HG02943 (cell line): ENCODE measurements at regions not wholly inside any gene's neighbourhood (a gene's known extent, or its start where the extent isn't known, plus 50 kb on each side); places are given as distances from the start of the nearest gene placed in this dataset.

Source experiments
- ATAC-seq: cut with Tn5 transposase; IDR thresholded peaks from one replicate; pipeline ENCODE4 v1.9.1; 2021; ENCODE audit warnings: mild to moderate bottlenecking, low read depth, moderate library complexity; ENCODE audit not compliant: unreplicated experiment

DNA sequence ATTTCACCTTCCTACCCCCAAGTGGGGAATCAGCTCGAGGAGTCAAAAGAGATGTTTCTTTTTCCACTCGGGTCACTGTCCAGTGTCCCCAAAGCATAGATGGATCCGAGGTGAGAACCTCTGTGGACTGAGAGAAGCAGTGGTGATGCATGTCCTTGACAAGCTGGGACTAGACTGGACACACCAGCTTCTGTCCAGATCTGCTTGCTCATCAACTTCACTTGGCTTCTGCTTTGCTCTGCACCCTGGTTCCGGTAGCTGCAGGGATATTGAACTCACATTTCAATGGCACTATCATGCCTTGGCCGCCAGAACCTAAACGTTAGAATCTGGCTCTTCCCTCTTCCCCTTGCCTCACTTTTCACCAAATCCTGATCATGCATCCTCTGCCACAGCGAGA lies 50.3 kb upstream of the CXCL12 start:
- no peak for ATAC-seq

DNA sequence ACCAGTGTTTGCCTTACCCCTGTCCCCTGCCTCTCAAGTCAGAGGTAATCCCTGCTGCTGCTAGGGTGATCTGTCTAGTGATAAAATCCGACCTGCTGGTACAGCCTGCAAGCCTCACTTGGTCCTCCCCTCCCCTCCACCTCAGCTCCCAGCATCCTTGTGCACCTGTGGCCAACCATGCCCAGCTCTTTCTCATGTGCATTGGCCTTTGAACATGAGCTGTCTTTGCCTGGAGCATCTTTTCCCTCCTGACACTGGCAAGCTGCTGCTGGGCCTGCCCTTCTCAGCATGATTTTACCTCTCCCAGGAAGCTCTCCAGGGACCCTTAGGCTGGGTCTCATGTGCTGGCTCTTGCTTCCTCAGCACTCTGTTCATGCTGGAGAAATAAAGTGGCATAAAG lies 51.3 kb upstream of the CXCL12 start:
- ATAC-seq: no peak

DNA sequence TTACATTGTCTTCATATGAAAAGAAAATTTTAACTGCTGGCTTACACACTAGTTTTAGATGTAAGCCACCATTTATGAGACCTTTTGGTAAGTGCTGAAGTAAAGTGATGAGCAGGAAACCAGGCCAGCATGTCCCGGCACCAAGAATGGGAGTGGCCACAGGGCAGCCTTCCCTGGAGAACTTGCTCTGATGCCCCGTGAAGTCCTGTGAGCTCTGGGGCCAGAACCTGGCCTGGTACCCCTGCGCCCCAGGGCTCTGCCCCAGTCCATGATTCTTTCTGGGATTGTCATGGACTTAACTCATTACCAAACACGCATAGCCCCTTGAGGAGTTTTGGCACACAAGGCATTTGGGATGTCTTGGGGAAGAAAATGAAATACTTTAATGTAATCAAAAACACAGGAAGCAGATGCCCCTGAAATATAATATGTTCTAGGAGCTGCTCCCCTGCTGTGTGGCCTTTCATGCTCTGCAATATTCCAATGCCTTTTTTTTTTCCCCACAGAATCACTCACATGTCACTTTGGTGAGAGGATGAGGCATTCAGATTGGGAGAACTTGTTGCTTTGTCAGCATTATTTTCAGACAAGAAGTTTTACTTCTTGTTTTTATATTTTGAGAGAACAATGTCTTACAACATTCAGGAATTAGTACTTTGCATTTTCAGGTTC lies 53.1 kb upstream of the CXCL12 start:
- ATAC-seq: no peak

DNA sequence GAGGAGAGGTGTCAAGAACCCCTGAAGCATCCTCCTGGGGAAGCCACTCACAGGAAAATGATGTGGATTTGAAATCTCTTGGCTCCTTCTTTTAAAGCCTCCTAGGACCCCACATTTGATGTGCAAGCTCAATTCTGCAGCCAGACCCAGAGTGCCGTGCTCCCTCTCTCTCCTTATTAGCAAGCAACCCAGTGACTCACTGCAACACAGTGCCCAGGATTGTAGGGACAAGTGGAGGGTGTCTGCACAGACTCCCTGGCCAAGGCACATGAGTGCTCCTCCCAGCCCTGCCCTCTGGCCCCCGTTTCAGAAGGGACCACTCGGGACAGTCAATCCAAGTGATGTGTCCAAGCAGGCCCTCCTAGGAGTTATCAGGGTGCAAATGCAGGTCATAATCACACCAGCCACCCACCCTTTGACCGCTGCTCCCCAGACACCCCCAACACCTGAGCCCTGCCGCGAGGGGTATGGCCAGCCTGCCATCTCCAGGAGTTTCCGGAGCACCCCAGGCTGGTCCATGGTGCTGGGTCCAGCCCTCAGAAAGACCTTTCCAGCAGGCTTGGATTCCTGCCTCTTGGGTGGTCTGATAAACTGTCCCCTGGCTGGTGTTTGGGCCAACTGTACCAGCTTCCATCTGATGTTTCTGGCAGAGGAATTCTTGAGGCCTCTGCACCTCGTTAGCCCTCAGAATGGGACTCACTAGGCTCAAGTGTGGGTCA lies 54.5 kb upstream of the CXCL12 start:
- ATAC-seq: no peak

DNA sequence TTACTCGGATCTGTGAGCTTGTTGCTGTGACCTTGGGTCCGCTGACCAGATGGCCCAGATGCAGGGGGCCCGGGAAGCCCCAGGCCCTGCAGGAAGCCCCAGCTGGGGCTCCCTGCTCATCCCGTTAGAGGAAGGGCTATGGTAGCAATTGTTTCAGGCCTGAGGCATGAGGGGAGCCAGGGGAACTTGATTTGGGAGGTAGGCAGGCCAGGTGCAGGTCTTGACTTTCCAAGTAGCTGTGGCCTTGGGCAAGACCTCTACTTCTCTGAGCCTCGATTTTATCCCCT lies 55.0 kb upstream of the CXCL12 start:
- no peak for ATAC-seq

DNA sequence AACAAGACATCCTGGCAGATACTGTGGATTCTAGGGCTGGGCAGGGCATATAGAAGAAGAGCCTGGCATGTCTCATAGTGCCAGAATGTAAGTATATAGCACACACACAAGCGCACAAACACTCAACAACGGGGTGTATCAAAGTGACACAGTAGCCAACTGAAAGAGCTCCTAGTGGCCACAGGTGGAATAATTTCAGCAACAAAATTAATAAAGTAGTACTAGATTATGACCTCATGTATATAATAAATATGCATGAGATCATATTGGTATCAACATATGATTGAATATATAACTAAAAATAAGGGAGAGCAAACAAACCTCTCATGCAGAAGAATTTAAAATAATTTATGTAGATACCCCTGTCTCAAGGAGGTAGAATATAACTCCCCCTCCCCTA lies 72.4 kb upstream of the CXCL12 start:
- ATAC-seq: no peak

DNA sequence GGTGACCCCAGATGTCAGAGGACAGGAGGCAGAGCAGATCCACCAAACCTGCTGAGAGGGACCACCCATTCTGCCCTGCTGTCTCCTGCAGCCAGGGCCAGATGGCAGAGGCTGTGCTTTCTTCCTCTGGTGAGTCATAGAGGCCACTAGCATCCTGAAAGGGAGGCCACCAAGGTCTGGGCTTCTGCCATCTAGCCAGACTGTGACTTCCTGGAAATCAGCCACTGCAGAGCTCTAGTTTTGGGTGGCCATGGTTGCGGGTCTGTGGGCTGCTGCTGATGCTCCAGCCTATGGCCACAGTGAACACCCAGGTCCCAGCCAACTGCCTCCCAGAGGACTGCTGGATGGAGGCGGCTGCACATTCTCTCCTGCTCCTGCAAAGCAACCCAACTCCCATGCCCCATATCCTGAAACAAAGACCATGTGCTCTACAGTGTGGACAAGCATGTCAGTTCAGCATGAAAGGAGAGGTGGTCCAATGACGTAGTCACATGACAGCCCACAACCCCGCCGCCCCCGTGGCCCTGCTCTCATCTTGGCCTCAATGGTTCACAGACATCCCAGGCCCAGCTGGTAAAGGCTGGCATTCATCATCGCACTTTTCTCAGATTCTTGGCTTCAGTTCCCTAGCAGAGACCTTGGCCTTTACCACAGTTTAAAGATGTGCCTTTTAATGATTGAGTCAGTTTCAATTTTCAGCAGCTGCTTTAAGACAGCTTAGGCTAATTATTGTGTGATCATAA lies 73.9 kb upstream of the CXCL12 start:
- ATAC-seq: no peak

DNA sequence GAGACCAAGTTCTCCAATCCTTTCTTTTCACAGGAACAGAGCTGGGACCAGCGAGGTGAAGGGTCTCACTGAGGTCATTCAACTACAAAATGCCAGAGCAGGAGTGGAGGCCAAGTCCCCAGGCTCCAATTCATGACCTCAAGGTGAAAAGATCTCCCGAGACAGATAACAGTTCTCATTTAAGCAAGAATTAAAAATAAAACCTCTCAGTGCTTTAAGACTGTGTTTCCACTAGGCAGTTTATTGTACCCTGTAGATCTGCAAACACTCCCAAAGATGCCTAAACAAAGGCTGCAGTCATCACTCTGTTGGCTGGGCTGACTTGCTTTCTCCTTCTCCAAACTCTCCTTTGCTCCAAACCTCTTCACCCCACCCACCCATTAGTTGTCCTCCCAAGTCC lies 74.8 kb upstream of the CXCL12 start:
- no peak for ATAC-seq

DNA sequence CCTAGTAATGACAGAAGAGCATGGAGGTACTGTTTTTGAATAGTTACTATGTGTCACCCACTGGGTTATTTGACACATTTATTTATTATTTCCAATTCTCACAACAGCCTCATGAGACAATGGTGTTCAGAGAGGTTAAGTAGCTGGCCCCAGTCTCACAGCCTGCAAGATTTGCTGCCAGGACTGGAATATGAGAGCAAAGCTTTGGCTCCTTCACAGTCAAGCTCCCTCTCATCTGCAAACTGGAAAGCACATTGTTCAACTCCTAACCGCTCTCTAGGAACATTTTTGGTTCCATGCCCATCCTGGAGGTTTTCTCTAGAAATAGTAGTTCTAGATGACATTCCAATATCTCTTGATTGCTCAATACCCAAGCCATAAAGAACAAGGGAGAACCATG lies 75.5 kb upstream of the CXCL12 start:
- ATAC-seq: no peak

DNA sequence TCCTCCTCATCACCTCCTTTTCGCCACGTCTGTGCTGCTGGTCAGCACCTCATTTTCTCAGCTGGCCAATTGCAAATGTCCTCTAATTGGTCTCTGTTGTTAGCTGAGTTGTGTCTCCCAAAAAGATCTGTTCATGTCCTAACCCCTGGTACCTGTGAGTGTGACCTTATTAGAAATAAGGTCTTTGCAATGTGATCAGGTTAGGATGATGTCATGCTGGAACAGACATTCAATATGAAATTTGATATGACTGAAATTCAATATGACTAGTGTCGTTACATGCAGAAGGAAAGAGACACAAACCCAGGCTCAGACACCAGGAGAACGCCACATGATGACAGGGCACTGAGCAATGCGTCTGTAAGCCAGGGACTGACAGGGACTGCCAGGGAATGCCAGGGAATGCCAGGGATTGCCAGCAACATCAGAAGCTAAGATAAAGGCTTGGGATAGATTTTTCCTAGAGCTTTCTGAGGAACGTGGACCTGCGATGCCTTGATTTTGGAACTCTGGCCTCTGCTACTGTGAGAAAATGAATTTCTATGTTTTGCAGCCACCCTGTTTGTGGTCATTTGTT lies 77.5 kb upstream of the CXCL12 start:
- no peak for ATAC-seq

DNA sequence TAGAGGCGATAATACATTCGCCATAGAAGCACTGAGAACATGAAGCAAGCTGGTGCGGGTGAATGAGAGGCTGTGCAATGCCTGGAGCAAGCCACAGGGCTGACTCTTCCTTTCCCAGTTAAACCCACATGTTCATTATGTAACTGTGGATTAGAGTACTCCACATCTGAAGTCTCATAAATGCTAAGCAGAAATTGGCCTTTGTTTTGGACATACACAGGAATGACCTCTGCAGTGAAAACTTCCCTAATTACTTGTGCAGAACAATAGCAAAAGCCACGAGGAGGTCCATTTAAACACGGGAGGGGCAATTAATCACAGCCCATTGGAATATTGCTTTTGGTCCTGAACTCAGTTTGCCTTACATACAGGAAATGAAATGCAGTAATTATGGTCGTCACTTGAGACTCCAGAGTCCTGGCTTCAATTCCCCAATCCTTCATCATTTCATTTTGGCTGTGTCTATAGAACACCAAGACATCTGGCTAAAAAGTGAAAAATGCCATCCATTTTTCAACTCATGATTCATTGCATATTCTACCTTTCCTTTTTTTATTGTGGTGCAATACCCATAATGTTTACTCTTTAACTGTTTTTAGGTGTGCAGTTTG lies 78.7 kb upstream of the CXCL12 start:
- no peak for ATAC-seq

DNA sequence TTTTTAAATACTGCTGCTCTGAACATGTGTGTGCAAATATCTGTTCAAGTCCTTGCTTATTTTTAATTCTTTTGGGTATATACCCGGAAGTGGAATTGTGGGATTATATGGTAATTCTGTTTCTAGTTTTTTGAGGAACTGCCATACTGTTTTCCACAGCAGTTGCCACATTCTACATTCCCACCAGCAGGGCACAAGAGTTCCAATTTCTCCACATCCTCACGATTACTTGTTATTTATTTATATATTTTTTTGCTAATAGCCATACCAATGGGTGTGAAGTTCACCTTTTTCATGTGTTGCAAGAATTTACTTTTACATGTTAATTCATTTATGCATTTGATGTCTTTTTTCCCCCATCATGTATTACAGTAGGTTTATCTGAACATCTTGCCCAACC lies 79.6 kb upstream of the CXCL12 start:
- no peak for ATAC-seq

DNA sequence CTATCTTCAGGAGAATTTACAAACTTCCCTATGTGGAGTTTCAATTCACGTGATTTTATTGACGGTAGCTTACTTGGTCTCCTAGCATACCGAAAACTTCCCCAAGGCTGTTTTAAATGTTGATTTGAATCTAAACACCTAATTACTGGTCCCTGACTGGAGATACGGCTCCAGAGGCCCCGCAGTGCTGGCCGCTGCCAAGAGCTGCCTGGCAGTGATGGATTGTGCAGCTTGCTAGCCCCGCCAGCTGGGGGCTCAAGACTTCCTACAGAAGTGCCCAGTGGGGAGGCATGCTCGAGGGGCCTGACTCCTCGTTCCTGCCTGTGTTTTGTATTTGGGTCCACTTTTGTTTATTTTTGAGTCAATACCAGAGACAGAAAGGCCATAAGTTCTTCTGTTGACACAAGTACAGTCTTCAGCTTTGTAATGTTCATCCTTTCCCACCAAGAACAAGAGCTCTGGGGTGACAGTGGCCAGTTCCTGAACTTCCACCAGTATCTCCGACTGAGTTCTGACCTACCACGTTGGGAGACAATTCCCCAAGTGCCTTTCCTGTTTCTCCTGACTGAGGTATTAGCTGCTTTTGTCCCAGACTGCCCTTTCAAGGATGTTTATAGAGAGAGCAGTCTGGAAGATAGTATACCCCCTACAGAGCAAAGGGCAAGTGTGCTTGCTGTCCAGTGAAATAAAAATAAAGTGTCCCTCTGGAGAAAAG lies 80.7 kb upstream of the CXCL12 start:
- ATAC-seq: no peak

DNA sequence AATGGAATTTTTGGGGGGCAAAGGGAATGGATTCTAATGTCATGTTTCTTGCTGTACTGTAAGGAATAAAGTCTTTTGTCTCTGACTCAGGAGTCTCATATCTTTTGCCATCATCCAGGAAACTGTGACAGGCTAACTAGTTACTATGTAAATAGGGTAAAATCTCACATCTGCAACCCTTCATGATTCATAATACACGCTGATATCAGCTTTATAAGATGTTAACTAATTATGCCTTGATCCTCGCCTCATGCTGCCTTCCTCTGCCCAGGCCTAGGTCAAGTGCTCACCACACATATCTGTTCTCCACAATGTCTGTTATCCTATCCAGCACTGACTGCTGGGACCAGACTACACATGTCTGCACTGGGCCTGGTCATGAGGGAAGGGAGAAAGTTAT lies 81.3 kb upstream of the CXCL12 start:
- no peak for ATAC-seq

DNA sequence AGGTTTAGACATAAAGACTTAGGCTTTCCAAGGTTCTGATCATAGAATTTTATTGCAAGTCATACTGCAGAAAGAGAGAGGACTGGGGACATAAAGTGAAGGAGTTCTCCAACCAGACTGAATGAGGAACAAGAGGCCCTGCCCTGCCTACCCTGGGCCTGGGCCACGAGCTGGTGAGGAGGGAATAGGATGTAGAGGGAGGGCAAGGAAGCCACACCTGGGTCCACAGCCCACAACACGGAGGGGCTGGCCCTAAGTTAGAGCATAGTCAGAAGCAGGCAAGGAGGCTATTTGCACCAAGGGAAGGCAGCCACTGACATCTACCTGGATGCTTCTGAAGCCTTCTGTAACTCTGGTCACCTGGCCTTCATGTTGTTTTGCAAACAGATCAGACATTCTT lies 82.2 kb upstream of the CXCL12 start:
- ATAC-seq: no peak

DNA sequence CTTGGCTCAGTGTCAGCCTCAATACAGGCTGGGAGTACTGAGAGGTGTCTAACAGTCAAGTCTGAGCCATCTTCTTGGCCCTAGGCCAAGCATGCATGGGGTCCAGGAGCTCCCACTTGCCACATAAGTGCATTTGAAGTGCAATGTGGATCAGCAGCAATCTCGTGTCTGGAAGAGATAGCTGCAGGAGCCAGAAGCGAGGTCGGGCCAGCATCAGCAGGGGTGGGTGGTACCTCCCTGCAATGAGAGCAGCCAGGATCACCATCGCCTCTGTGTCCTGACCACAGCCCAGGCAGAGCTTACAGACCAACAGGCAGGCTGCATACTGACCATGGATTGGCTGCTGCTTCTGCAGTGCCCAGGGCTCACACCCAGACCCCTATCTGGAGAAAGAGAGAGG lies 83.0 kb upstream of the CXCL12 start:
- no peak for ATAC-seq

DNA sequence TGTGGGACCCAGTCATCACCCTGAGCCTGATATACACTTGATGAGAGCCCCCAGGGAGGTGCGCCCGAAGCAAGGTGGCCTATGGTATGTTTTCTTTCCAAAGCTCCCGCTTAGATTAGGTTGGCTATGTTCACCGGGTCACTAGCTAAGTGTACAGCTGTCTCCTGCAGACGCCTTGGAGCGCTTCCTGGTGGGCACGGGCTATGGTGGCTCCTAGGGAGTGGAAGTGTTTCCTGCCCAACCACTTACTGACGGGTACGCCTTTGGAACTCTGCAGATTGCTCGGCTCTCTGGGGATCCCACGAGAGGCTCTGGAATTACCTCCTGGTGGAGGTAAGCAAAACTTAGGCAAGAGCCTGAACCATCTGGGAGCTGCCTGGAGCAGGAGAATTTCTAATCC lies 83.6 kb upstream of the CXCL12 start:
- ATAC-seq: no peak

DNA sequence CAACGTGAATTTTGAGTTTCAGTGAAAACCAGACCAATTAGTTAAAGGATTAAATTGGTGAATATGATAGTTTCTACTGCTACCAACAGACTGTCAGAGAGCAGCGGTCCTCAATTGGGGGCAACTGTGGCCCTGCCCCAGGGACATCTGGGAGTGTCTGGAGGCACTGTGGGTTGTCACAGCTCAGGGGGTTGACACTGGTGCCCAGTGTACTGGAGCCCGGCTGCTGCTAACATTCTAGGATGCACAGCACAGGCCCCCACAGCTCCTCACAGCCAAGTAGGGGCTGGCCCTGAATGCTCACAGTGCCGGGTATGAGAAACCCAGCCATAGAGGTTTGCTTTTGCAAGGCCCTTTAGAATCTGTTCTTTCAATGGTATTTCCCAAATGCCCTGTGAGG lies 84.1 kb upstream of the CXCL12 start:
- no peak for ATAC-seq

DNA sequence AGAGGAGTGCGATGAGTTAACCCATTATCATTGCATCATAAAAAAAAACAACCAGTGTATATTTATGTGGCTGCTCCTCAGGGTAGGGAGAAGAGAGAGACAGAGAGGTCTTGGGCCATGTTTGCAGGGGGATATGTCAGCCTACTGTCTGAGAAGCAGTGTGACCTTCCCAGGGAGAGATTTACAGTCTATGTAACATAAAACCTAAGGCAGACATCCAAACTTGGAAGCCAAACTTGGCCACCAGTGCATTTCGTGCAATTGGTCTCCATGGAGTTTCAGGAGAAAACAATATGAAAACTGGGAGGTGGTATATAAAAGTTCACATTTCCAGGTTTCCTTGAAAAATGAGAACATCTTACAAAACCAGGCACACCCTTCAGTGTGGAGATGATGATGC lies 85.9 kb upstream of the CXCL12 start:
- no peak for ATAC-seq

DNA sequence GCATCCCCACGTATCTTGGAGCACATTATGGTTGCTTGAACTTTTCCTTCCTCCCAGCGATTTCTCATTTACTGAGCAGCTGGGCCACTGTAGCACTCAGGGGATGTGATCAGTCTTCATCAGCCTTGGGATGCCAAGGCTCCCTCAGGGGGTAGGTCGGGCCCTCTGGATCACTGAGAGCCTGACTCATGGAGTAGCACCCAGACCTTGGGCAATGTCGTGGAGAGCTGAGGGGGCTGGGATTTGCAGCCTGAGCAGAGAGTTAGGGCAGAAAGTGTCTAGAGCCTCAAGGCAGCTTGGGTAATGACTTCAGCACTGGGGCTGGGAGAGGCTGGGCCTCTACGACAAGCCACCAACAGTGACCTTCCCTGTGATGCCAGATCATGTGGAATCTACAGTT lies 86.5 kb upstream of the CXCL12 start:
- ATAC-seq: no peak

DNA sequence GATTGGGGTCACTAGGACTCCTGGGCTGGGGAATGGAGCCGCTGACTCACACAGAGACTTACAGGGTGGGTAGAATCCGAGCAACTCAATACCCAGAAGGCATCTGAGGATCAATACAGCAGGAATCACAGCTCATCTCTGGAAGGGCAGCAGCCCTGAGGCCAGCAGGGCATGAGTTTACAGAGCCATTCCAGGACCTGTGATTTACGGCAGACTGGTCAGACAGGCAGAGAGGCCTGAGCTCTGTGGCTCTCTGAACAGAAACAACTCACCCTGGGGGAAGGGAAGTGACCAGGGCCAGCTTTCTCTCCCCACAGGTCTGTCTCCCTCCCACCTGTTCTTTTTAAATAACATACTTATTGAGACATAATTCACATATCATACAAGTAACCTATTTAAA lies 88.2 kb upstream of the CXCL12 start:
- no peak for ATAC-seq
